PC-9 (cell line): ENCODE measurements at regions not wholly inside any gene's neighbourhood (a gene's known extent, or its start where the extent isn't known, plus 50 kb on each side); places are given as distances from the start of the nearest gene placed in this dataset.

Experiments
- CTCF ChIP-seq: fragments of 200-600 bp; sonication (generic); conservative IDR thresholded peaks from 2 replicates; pipeline ENCODE4 v1.6.1; 2017; ENCODE audit warnings: mixed run types, antibody characterized with exemption, mild to moderate bottlenecking, moderate library complexity
- EZH2 ChIP-seq: fragments of 200-600 bp; sonication (generic); IDR thresholded peaks from 2 replicates; pipeline ENCODE4 v1.8.0; 2017; ENCODE audit warnings: antibody characterized with exemption, low read depth

- TF ChIP-seq CTCF (no peak), EZH2 (no peak)
Measured at GRCh38 chr7:81236560-81236959, 317.7 kb upstream of the SEMA3C start.
